ENCODE measurements at regions not wholly inside any gene's neighbourhood (a gene's known extent, or its start where the extent isn't known, plus 50 kb on each side); places are given as distances from the start of the nearest gene placed in this dataset.
"Not testable (repeated sequence)": the region's sequence is repeated elsewhere in the genome, so short reads cannot be mapped to it uniquely, and the experiment has no call there.

DNA sequence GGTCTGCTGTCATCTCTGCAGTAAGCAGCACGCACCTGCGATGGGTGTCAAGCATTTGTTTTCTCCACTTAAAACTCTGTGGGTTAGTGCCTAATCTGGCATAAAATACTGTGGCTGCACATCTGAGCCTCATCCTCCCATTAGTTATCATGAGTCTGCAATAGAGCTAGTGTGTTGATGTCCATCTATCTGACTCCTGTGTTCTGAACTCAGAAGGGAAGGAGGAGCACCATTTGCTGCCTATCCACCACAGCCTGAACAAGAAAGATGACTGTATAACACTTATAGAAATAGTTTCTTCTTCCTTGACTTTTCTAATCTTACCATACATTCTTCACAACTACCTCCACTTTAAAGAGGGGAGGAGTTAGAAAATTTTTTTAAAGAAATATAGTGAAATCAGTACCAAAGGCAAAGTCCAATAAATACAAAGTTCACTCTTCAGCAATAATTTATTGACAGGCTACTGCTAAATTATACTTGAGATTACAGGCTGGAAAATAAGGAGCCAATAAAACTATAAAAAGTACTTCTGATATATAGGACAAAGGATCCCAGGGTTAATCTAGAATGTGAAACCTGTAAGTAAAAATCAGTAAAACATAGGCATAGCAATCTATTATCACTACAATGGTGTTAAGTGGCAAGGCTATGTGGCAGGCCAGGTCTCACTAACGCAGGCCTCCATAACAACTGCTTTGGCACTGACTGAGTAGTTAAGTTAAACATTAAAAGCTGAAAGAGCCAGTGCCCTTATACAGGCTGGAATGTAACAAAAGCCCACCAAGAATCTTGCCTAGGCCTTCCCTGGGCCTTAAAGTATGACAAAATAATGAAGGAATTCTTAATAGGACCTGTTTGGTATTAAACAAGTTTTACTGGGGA is 70.2 kb downstream of the LGALS9C start:
- H3K4me1 ChIP-seq (ENCODE audit: control insufficient read depth, low read length); H3F3A ChIP-seq (ENCODE audit: control insufficient read depth, insufficient read depth); H3K27me3 ChIP-seq (ENCODE audit: control insufficient read depth, low read length); H3K9me3 ChIP-seq (ENCODE audit: control insufficient read depth, insufficient read depth, low read length); H3K9me2 ChIP-seq (replicated peaks; ENCODE audit: control insufficient read depth, low read length); H3K27ac ChIP-seq (ENCODE audit: low read depth, low read length); H3K36me3 ChIP-seq (ENCODE audit: control insufficient read depth, low read length); H4K20me1 ChIP-seq (ENCODE audit: control insufficient read depth, insufficient read depth, low read depth, low read length); H3K4me3 ChIP-seq (ENCODE audit: low read length); H3K4me2 ChIP-seq (ENCODE audit: low read length); H3K79me2 ChIP-seq (ENCODE audit: control insufficient read depth, low read length): not testable (repeated sequence)

DNA sequence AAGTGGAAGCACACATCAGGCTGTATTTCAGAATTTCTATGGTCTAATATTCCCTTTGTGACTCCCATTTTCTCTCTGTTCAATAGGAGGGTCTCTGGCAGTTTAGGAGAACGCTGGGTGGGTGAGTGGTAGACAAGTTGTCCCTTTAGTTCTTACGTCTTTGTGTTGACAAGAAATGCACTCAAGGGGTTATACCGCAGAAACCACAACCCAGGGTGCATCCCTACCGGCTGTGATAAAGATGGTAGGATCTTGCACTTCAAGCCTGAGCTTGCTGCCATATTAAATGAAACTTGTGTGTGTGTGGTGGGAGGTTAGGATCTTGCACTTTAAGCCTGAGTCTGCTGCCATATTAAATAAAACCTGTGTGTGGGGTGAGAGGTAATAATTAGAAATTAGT is 80.5 kb downstream of the LGALS9C start:
- H3K4me1 ChIP-seq (ENCODE audit: control insufficient read depth, low read length), result not testable (repeated sequence)

DNA sequence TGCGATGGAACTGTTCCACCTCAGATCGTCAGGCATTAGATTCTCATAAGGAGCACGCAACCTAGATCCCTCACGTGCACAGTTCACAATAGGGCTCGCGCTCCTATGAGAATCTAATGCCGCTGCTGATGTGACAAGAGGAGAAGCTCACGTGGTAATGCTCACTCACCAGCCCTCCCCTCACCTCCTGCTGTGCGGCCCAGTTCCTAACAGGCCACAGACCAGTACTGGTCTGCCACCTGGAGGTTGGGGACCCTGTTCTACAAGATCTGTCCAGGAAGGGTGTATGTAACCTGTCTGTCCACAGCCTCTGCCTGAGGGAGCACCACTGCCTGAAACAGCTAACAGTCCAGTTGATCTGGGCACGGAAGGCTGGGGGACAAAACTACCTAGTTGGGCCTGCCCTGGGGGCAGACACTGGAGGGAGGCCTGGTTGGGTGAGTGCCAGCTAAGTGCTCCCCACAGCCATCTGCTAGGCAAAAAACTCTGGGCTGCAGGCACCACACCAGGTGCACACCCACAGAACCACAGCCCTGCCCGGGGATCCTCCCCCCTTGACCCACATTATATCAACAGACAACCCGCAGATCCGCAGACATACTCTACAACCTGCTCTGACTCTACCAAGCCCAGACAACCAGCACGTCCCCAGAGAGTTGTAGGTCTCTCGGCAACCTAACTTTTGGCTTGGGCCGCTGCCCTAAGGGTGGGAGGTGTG is 80.7 kb downstream of the TBC1D28 start:
- not testable (repeated sequence) for H3K27me3 ChIP-seq (ENCODE audit: control insufficient read depth, low read length); H4K20me1 ChIP-seq (ENCODE audit: control insufficient read depth, insufficient read depth, low read depth, low read length); H3K4me2 ChIP-seq (ENCODE audit: low read length); H3K36me3 ChIP-seq (ENCODE audit: control insufficient read depth, low read length); H3K4me1 ChIP-seq (ENCODE audit: control insufficient read depth, low read length); H3K4me3 ChIP-seq (ENCODE audit: low read length); H3F3A ChIP-seq (ENCODE audit: control insufficient read depth, insufficient read depth); H3K27ac ChIP-seq (ENCODE audit: low read depth, low read length); H3K9me2 ChIP-seq (replicated peaks; ENCODE audit: control insufficient read depth, low read length); H3K9me3 ChIP-seq (ENCODE audit: control insufficient read depth, insufficient read depth, low read length)
- H3K79me2 ChIP-seq (ENCODE audit: control insufficient read depth, low read length), result peaks cover 16% of the 10 kb centered on the region

More for the DNA sequence above, 80.5 kb downstream of the LGALS9C start:
- H3K27me3 ChIP-seq (ENCODE audit: control insufficient read depth, low read length); H3K36me3 ChIP-seq (ENCODE audit: control insufficient read depth, low read length); H3K79me2 ChIP-seq (ENCODE audit: control insufficient read depth, low read length); H3K9me3 ChIP-seq (ENCODE audit: control insufficient read depth, insufficient read depth, low read length); H3K4me3 ChIP-seq (ENCODE audit: low read length); H4K20me1 ChIP-seq (ENCODE audit: control insufficient read depth, insufficient read depth, low read depth, low read length); H3F3A ChIP-seq (ENCODE audit: control insufficient read depth, insufficient read depth); H3K27ac ChIP-seq (ENCODE audit: low read depth, low read length); H3K9me2 ChIP-seq (replicated peaks; ENCODE audit: control insufficient read depth, low read length); H3K4me2 ChIP-seq (ENCODE audit: low read length): not testable (repeated sequence)

GRCh38 chr17:18564099-18564448 is 80.1 kb downstream of the TBC1D28 start:
- not testable (repeated sequence) for H3K36me3 ChIP-seq (ENCODE audit: control insufficient read depth, low read length); H3K9me3 ChIP-seq (ENCODE audit: control insufficient read depth, insufficient read depth, low read length); H3K9me2 ChIP-seq (replicated peaks; ENCODE audit: control insufficient read depth, low read length); H3K27ac ChIP-seq (ENCODE audit: low read depth, low read length); H3F3A ChIP-seq (ENCODE audit: control insufficient read depth, insufficient read depth); H4K20me1 ChIP-seq (ENCODE audit: control insufficient read depth, insufficient read depth, low read depth, low read length); H3K4me1 ChIP-seq (ENCODE audit: control insufficient read depth, low read length); H3K27me3 ChIP-seq (ENCODE audit: control insufficient read depth, low read length); H3K4me3 ChIP-seq (ENCODE audit: low read length)
- peak; percentile 47 for TF ChIP-seq CTCF (IDR thresholded peaks at IDR 0.05; ENCODE audit: low read depth, low read length, poor library complexity, severe bottlenecking)
- Histone ChIP-seq H3K4me2 (ENCODE audit: low read length) (0 out of 2 replicates have a peak overlapping the region, but pooled peaks have one; percentile 24), H3K79me2 (ENCODE audit: control insufficient read depth, low read length) (peaks cover 16% of the 10 kb centered on the region)

DNA sequence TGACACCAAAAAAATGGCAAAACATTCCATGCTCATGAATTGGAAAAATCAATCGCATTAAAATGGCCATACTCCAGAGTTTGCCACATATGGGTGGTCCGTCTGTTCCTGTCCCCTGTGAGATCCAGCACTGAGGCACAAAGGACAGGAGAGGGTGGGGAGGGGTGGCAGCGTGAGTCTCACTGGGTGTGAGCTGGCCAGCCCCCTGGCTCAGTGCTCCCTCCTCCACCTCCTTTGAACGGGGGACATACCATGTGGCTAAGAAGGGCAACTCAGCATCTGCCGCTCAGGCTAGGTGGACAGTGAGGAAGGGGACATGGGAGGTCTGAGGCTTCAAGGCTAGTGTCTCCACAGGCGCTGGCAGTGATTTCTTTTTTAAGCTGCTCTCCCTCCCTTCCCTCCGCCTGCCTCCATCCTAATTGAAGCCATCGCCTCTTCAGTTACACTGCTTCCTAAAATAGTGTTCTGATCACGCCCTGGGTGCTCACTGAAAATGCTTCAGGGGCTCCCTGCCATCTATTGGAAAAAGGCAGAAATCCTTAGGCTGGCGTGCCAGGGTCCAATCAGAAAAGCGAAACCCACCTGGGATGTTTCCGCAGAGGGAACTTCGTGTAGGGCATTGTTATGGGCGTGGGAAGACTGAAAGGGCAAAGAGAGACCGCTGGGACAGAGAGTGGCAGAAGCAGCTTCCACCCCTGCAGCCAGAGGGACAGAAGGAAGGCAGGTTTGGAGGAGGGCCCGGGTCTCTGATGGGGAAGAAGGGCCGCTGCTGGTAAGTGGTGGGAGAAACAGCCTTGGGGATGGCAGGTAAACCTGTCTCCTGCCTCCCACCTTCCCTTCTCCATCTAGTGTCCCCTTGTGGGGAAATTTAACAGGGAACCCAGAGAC is 75.8 kb downstream of the TBC1D28 start:
- not testable (repeated sequence) for H3K27me3 ChIP-seq (ENCODE audit: control insufficient read depth, low read length); H3F3A ChIP-seq (ENCODE audit: control insufficient read depth, insufficient read depth); H3K36me3 ChIP-seq (ENCODE audit: control insufficient read depth, low read length); H4K20me1 ChIP-seq (ENCODE audit: control insufficient read depth, insufficient read depth, low read depth, low read length); H3K4me2 ChIP-seq (ENCODE audit: low read length); H3K9me2 ChIP-seq (replicated peaks; ENCODE audit: control insufficient read depth, low read length); H3K4me1 ChIP-seq (ENCODE audit: control insufficient read depth, low read length); H3K4me3 ChIP-seq (ENCODE audit: low read length); H3K9me3 ChIP-seq (ENCODE audit: control insufficient read depth, insufficient read depth, low read length); H3K27ac ChIP-seq (ENCODE audit: low read depth, low read length)
- H3K79me2 ChIP-seq (ENCODE audit: control insufficient read depth, low read length), result peaks cover 13% of the 10 kb centered on the region

DNA sequence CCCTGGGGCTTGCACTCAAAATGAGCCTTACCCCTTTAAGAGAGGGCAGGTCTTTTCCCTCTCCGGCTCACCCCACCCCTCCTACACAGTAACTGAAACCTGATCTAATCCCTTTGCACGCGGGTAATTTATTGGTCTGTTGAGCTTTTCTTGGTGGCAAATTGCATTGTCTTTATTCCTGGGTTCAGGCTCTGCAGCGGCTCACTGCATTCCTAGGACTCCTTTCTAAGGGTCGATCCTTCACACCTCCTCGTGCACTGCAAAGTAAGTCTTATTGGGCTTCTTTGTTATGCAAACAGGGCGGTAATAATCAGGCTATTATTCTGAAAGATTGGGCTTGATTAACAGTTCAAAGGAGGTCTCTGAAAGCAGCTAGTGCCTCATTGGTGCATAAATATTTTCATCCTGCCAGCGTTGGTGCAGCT is 74.7 kb downstream of the TBC1D28 start:
- not testable (repeated sequence) for H3K9me2 ChIP-seq (replicated peaks; ENCODE audit: control insufficient read depth, low read length); H3F3A ChIP-seq (ENCODE audit: control insufficient read depth, insufficient read depth); H3K9me3 ChIP-seq (ENCODE audit: control insufficient read depth, insufficient read depth, low read length); H4K20me1 ChIP-seq (ENCODE audit: control insufficient read depth, insufficient read depth, low read depth, low read length); H3K36me3 ChIP-seq (ENCODE audit: control insufficient read depth, low read length); H3K4me2 ChIP-seq (ENCODE audit: low read length); H3K4me3 ChIP-seq (ENCODE audit: low read length); H3K27ac ChIP-seq (ENCODE audit: low read depth, low read length); H3K79me2 ChIP-seq (ENCODE audit: control insufficient read depth, low read length); H3K27me3 ChIP-seq (ENCODE audit: control insufficient read depth, low read length); H3K4me1 ChIP-seq (ENCODE audit: control insufficient read depth, low read length)

- not testable (repeated sequence) for H3K27ac ChIP-seq (ENCODE audit: low read depth, low read length); H3K9me3 ChIP-seq (ENCODE audit: control insufficient read depth, insufficient read depth, low read length); H3K9me2 ChIP-seq (replicated peaks; ENCODE audit: control insufficient read depth, low read length); H3K4me2 ChIP-seq (ENCODE audit: low read length); H3K27me3 ChIP-seq (ENCODE audit: control insufficient read depth, low read length); H3K4me3 ChIP-seq (ENCODE audit: low read length); H3F3A ChIP-seq (ENCODE audit: control insufficient read depth, insufficient read depth); H3K79me2 ChIP-seq (ENCODE audit: control insufficient read depth, low read length); H4K20me1 ChIP-seq (ENCODE audit: control insufficient read depth, insufficient read depth, low read depth, low read length); H3K4me1 ChIP-seq (ENCODE audit: control insufficient read depth, low read length); H3K36me3 ChIP-seq (ENCODE audit: control insufficient read depth, low read length)
These were observed 71.7 kb downstream of the TBC1D28 start for GRCh38 chr17:18572536-18572935.
